Tibial nerve (tissue), 4 donors: ENCODE measurements at regions not wholly inside any gene's neighbourhood (a gene's known extent, or its start where the extent isn't known, plus 50 kb on each side); places are given as distances from the start of the nearest gene placed in this dataset.

Experiments used
- CTCF ChIP-seq, 5 experiments: fragments of 200-600 bp in 3 of 5; fragments of 450-650 bp in 2 of 5; sonication (generic) in 3 of 5; IDR thresholded peaks; one replicate each; pipeline ENCODE4 v1.5.1; 2016 to 2019; ENCODE audit warnings: antibody characterized with exemption in 5 of 5, mild to moderate bottlenecking in 3 of 5, moderate library complexity in 2 of 5
- EP300 ChIP-seq, 2 donors: sonication (generic); formaldehyde crosslinking; IDR thresholded peaks; one replicate each; pipeline ENCODE4 v1.6.1; 2017; ENCODE audit warnings: antibody characterized with exemption in 2 of 2, mild to moderate bottlenecking in 1 of 2
- POLR2A ChIP-seq, 2 donors: fragments of 450-650 bp; IDR thresholded peaks; one replicate each; pipeline ENCODE4 v1.6.1; 2017; ENCODE audit warnings: antibody characterized with exemption in 2 of 2, mild to moderate bottlenecking in 2 of 2, moderate library complexity in 2 of 2

- TF ChIP-seq POLR2A (IDR thresholded peaks at IDR 0.05) (no peak), CTCF (IDR thresholded peaks at IDR 0.05) (no peak), EP300 (IDR thresholded peaks at IDR 0.05) (no peak)
Observed at GRCh38 chr4:79211490-79211889, 114.4 kb downstream of the NAA11 start.
